ENCODE measurements at regions not wholly inside any gene's neighbourhood (a gene's known extent, or its start where the extent isn't known, plus 50 kb on each side); places are given as distances from the start of the nearest gene placed in this dataset.

DNA sequence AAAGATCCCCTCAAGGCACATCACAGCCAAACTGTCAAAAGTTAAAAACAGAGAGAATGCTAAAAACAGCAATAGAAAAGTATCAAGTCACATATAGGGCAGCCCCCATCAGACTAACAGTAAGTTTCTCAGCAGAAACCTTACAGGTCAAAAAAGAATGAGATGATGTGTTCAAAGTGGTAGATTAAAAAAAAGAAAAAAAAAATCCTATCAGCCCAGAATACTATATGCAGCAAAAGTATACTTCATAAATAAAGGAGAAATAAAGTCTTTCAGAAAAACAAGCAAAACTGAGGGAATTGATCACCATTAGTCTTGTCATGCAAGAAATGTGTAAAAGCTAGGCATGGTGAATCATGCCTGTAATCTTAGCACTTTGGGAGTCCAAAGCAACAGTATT, 99.9 kb upstream of the RAD23B start:
- Histone ChIP-seq H3K36me3 (no peaks in the 10 kb centered on the region), H3K9me3 (peaks cover 0 to 3% of the 10 kb centered on the region in 2 donors), H3K4me1 (ENCODE audit: insufficient read depth) (no peaks in the 10 kb centered on the region), H3K27me3 (no peaks in the 10 kb centered on the region), H3K4me3 (no peak overlapping the region), H3K27ac (no peak overlapping the region)
- DNase-seq: no peak
- TF ChIP-seq POLR2A (IDR thresholded peaks at IDR 0.05) (no peak), EP300 (IDR thresholded peaks at IDR 0.05) (no peak)
- TF ChIP-seq, protein P1, sequence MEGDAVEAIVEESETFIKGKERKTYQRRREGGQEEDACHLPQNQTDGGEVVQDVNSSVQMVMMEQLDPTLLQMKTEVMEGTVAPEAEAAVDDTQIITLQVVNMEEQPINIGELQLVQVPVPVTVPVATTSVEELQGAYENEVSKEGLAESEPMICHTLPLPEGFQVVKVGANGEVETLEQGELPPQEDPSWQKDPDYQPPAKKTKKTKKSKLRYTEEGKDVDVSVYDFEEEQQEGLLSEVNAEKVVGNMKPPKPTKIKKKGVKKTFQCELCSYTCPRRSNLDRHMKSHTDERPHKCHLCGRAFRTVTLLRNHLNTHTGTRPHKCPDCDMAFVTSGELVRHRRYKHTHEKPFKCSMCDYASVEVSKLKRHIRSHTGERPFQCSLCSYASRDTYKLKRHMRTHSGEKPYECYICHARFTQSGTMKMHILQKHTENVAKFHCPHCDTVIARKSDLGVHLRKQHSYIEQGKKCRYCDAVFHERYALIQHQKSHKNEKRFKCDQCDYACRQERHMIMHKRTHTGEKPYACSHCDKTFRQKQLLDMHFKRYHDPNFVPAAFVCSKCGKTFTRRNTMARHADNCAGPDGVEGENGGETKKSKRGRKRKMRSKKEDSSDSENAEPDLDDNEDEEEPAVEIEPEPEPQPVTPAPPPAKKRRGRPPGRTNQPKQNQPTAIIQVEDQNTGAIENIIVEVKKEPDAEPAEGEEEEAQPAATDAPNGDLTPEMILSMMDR (IDR thresholded peaks at IDR 0.05): no peak
- intact Hi-C loops (cut with DNase I): no loop called here

DNA sequence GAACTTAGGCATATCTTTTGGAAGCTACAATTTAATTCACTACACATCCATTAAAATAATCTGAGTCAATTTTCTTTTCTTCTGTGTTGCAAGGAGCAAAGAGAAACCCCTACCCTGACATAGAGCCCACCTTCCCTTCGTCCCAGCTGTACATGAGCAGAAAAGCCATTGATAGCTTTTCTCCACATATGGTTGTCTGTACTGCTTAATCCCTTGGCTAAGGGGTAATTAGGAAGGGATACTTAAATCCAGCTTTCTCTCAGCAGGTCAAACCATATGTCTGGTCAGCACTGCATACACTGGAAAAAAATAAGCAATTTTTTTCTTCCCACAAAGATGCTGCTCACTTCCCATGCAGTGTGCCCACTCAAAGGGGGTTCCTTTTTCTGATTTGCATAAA, 94.7 kb upstream of the RAD23B start:
- no peaks in the 10 kb centered on the region for H3K27me3 ChIP-seq
- WGBS, 3 donors: 95 to 100% (median 96%) methylated on average over 1 of the region's 1 CpG
- intact Hi-C loops (cut with DNase I): no loop called here
- H3K4me3 ChIP-seq: no peak overlapping the region
- no peak overlapping the region for H3K27ac ChIP-seq
- peaks cover 0 to 3% of the 10 kb centered on the region in 2 donors for H3K9me3 ChIP-seq
- no peak for TF ChIP-seq POLR2A (IDR thresholded peaks at IDR 0.05)
- no peak for TF ChIP-seq EP300 (IDR thresholded peaks at IDR 0.05)
- TF ChIP-seq, protein P1 (IDR thresholded peaks at IDR 0.05): no peak
- DNase-seq: no peak
- no peaks in the 10 kb centered on the region for H3K4me1 ChIP-seq (ENCODE audit: insufficient read depth)
- H3K36me3 ChIP-seq: no peaks in the 10 kb centered on the region

DNA sequence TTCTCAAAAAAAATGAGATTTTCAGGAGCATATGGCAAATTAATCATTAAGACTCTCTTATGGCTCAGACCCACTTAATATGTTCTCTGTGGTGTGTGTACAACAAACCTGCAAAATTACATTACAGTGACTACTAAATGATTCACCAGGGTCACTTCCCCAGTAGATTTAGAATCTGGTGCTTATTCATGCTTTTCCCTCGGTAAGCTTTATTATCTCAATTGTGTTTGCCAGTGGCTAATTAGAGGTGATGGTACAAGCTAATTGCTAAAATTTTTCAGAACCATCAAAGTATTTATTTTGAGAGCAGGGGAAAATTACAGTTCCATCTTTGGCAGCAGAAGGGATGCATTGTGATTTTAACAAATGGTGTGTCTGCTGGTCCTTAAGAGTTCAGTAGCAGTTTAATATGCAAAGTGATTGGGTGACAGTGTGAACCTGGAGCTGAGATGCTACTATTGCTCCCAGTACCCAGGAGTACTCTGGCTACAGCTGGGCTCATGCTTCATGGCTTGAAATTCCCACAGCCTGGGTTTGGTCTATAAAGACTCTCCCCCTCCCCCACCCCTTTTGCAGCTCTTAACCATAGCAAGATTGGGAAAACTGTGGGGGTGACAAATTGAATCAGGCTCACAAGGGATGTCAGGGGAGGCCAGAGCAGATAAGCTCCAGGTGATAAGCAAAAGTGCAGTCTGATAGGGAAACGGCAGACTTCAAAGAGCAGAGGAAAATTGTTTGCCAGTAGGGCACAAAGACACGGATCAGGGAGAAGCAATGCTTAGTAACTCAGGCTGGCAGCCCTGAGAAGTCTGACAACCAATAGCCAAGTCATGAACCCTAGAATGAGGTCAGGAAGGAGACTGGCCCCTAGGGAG, 92.8 kb upstream of the RAD23B start:
- no peaks in the 10 kb centered on the region for H3K4me1 ChIP-seq (ENCODE audit: insufficient read depth)
- H3K36me3 ChIP-seq: no peaks in the 10 kb centered on the region
- H3K9me3 ChIP-seq: no peaks in the 10 kb centered on the region
- no peaks in the 10 kb centered on the region for H3K27me3 ChIP-seq
- intact Hi-C loops (cut with DNase I): no loop called here
- no peak overlapping the region for H3K27ac ChIP-seq
- DNase-seq: no peak
- no peak overlapping the region for H3K4me3 ChIP-seq
- TF ChIP-seq POLR2A (IDR thresholded peaks at IDR 0.05): no peak
- no peak for TF ChIP-seq EP300 (IDR thresholded peaks at IDR 0.05)
- TF ChIP-seq, protein P1 (IDR thresholded peaks at IDR 0.05): no peak
- 23 to 38% (median 34%) methylated on average over 3 of the region's 3 CpGs for WGBS, 3 donors

DNA sequence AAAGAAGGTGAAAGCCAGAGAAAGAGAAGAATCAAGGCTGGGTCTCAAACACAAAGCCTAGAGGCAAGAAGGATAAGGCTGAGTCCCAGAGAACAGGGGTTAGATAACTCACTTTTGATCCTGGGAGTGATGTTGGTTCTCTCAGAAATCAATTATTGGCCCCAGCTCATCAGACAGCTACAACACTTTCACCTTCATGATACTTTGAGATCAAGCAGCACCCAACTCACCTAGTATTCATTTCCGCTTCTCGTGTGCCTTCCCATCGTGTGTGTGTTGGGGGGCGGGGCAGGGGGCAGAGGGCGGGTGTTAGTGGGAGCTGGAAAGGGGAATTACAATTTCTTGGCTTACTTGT, 92.2 kb upstream of the RAD23B start:
- intact Hi-C loops (cut with DNase I): no loop called here
- Histone ChIP-seq H3K36me3 (no peaks in the 10 kb centered on the region), H3K4me1 (ENCODE audit: insufficient read depth) (no peaks in the 10 kb centered on the region), H3K4me3 (no peak overlapping the region), H3K9me3 (no peaks in the 10 kb centered on the region), H3K27me3 (no peaks in the 10 kb centered on the region), H3K27ac (no peak overlapping the region)
- WGBS, 3 donors: 79 to 87% (median 83%) methylated on average over 5 of the region's 5 CpGs
- DNase-seq: no peak
- TF ChIP-seq POLR2A (IDR thresholded peaks at IDR 0.05) (no peak), EP300 (IDR thresholded peaks at IDR 0.05) (no peak)
- TF ChIP-seq, protein P1 (IDR thresholded peaks at IDR 0.05): no peak
